ENCODE measurements at regions not wholly inside any gene's neighbourhood (a gene's known extent, or its start where the extent isn't known, plus 50 kb on each side); places are given as distances from the start of the nearest gene placed in this dataset.

- no peak for DNase-seq
Measured at GRCh38 chr11:126127898-126128297, 65.2 kb upstream of the CDON start.

GRCh38 chr11:126127284-126127845, 64.7 kb upstream of the CDON start:
- no peak for DNase-seq

- DNase-seq = no peak
Measured at GRCh38 chr11:126124231-126124661, 61.6 kb upstream of the CDON start.

GRCh38 chr11:126123686-126124085, 61.0 kb upstream of the CDON start:
- DNase-seq = peak; percentile 57

GRCh38 chr11:126122863-126123262, 60.2 kb upstream of the CDON start:
- peak; percentile 66 for DNase-seq

- no peak for DNase-seq
Measured at GRCh38 chr11:126121296-126121695, 58.6 kb upstream of the CDON start.

GRCh38 chr11:126118806-126119205, 56.1 kb upstream of the CDON start:
- DNase-seq = no peak

GRCh38 chr11:126115816-126116331, 53.2 kb upstream of the CDON start:
- peak; percentile 62 for DNase-seq

- no peak for DNase-seq
Measured at GRCh38 chr11:126115127-126115495, 52.4 kb upstream of the CDON start.

- DNase-seq = no peak
Measured at GRCh38 chr11:126114486-126115126, 51.9 kb upstream of the CDON start.

GRCh38 chr11:126113963-126114362, 51.3 kb upstream of the CDON start:
- DNase-seq = no peak

- peak; percentile 88 for DNase-seq
Measured at GRCh38 chr11:126113515-126113957, 50.9 kb upstream of the CDON start.

GRCh38 chr11:126113012-126113411, 50.3 kb upstream of the CDON start:
- no peak for DNase-seq

GRCh38 chr11:126112547-126112946, 49.9 kb upstream of the CDON start:
- DNase-seq = peak; percentile 92
